ENCODE measurements at regions not wholly inside any gene's neighbourhood (a gene's known extent, or its start where the extent isn't known, plus 50 kb on each side); places are given as distances from the start of the nearest gene placed in this dataset.

DNA sequence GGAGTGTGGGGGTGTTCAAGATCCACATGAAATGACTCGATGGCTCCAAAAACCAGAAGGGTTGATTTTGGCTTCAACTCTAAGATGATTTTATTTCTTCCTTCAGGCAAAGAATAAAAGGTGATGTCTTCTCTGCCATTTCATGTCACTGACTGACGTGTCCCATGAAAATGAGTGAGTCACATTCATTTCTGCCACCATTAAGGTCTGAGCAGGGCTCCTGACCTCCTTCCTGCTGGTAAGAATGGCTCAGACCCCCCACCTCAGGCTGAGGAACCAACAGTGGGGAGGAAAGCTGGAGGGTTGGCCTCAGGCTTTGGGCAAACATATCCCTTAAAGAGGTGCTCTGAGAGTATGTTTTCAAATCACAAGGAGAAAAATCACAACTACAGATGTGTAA is 53.9 kb upstream of the ZNF354A start:
- Histone ChIP-seq H3K9me3 (ENCODE audit: control insufficient read depth in 1 of 2, insufficient read depth in 1 of 2, low read depth in 1 of 2, low read length in 2 of 2) (no peaks in the 10 kb centered on the region), H3K4me2 (ENCODE audit: low read length) (no peak overlapping the region), H3K27me3 (ENCODE audit: insufficient read depth, low read length) (no peaks in the 10 kb centered on the region), H3K9ac (ENCODE audit: low read length) (no peak overlapping the region), H3K9me2 (ENCODE audit: insufficient read depth) (no peaks in the 10 kb centered on the region), H3K36me3 (ENCODE audit: control insufficient read depth in 1 of 2, insufficient read depth in 2 of 2, low read length in 2 of 2) (no peaks in the 10 kb centered on the region), H2AFZ (ENCODE audit: low read depth, low read length, poor library complexity, severe bottlenecking) (no peak overlapping the region), H3K4me1 (ENCODE audit: control insufficient read depth in 1 of 2, insufficient read depth in 2 of 2, low read length in 2 of 2) (peaks cover 0 to 14% of the 10 kb centered on the region in 2 experiments; a peak in 1 of 4 replicates), H3K27ac (ENCODE audit: low read depth, low read length) (no peak overlapping the region), H3K4me3 (replicated peaks in 1 of 2; ENCODE audit: low read depth in 1 of 2, low read length in 2 of 2) (no peak overlapping the region), H3K79me2 (ENCODE audit: insufficient read depth, low read length) (no peaks in the 10 kb centered on the region), H4K20me1 (ENCODE audit: insufficient read depth) (no peaks in the 10 kb centered on the region)
- BruUV-seq (replicated peaks) = no TSS peak
- TF ChIP-seq EZH2phosphoT487 (IDR thresholded peaks at IDR 0.05; ENCODE audit: borderline replicate concordance) (no peak), SRF (IDR thresholded peaks at IDR 0.05; ENCODE audit: low read depth) (no peak), YY1 (IDR thresholded peaks at IDR 0.05; ENCODE audit: extremely low read depth, insufficient replicate concordance, low read depth, low read length) (no peak), POLR2A (IDR thresholded peaks at IDR 0.05; ENCODE audit: borderline replicate concordance, extremely low read depth, insufficient read depth, insufficient read length) (no peak)
- TF ChIP-seq, protein P1, sequence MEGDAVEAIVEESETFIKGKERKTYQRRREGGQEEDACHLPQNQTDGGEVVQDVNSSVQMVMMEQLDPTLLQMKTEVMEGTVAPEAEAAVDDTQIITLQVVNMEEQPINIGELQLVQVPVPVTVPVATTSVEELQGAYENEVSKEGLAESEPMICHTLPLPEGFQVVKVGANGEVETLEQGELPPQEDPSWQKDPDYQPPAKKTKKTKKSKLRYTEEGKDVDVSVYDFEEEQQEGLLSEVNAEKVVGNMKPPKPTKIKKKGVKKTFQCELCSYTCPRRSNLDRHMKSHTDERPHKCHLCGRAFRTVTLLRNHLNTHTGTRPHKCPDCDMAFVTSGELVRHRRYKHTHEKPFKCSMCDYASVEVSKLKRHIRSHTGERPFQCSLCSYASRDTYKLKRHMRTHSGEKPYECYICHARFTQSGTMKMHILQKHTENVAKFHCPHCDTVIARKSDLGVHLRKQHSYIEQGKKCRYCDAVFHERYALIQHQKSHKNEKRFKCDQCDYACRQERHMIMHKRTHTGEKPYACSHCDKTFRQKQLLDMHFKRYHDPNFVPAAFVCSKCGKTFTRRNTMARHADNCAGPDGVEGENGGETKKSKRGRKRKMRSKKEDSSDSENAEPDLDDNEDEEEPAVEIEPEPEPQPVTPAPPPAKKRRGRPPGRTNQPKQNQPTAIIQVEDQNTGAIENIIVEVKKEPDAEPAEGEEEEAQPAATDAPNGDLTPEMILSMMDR (IDR thresholded peaks at IDR 0.05 in 2 of 3, conservative IDR thresholded peaks at IDR 0.05 in 1 of 3; ENCODE audit: borderline replicate concordance in 1 of 3, insufficient read depth in 1 of 3, low read depth in 2 of 3, low read length in 2 of 3) = no peak
- TF ChIP-seq, protein P2, sequence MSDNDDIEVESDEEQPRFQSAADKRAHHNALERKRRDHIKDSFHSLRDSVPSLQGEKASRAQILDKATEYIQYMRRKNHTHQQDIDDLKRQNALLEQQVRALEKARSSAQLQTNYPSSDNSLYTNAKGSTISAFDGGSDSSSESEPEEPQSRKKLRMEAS (IDR thresholded peaks at IDR 0.05) = no peak
- ChIA-PET CTCF (no interaction called here), RAD21 (ENCODE audit: low non-redundant PET in 1 of 2, low total read pairs in 2 of 2, uncharacterized antibody in 2 of 2, unreplicated experiment in 2 of 2) (no interaction called here), POLR2A (no interaction called here)
- no peak for DNase-seq (ENCODE audit: low read depth, low spot score)
- ATAC-seq = no peak
- intact Hi-C loops (cut with micrococcal nuclease) = no loop called here

DNA sequence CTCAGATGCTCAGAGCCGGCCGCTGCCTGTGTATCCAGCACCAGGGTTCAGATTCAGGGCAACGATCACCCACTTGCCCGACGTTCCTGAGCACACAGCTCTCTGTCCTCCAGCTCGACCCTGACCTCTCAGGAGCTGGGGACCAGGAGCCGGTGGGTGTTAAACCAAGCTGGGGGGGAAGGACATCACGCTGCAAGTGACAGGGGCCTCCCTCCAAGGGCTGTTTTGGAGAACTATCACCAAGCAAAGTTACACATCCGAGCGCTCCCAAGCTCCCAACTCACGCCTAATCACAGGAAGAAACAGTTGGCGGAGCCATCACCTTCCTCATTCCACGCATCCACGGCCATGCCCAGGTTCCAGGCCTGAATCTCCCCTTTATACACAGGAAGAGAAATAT is 51.5 kb upstream of the ZNF354A start:
- ChIA-PET RAD21 (ENCODE audit: low non-redundant PET in 1 of 2, low total read pairs in 2 of 2, uncharacterized antibody in 2 of 2, unreplicated experiment in 2 of 2) (no interaction called here), CTCF (no interaction called here), POLR2A (no interaction called here)
- H3K4me3 ChIP-seq (replicated peaks in 1 of 2; ENCODE audit: low read depth in 1 of 2, low read length in 2 of 2) = no peak overlapping the region
- no peak overlapping the region for H3K4me2 ChIP-seq (ENCODE audit: low read length)
- no peak for ATAC-seq
- no peaks in the 10 kb centered on the region for H3K27me3 ChIP-seq (ENCODE audit: insufficient read depth, low read length)
- H3K36me3 ChIP-seq (ENCODE audit: control insufficient read depth in 1 of 2, insufficient read depth in 2 of 2, low read length in 2 of 2) = no peaks in the 10 kb centered on the region
- H3K9ac ChIP-seq (ENCODE audit: low read length) = no peak overlapping the region
- H3K79me2 ChIP-seq (ENCODE audit: insufficient read depth, low read length) = no peaks in the 10 kb centered on the region
- no peaks in the 10 kb centered on the region for H4K20me1 ChIP-seq (ENCODE audit: insufficient read depth)
- DNase-seq (ENCODE audit: low read depth, low spot score) = no peak
- no peak overlapping the region for H3K27ac ChIP-seq (ENCODE audit: low read depth, low read length)
- peaks cover 0 to 2% of the 10 kb centered on the region in 2 experiments; a peak in 1 of 4 replicates for H3K4me1 ChIP-seq (ENCODE audit: control insufficient read depth in 1 of 2, insufficient read depth in 2 of 2, low read length in 2 of 2)
- BruUV-seq (replicated peaks) = no TSS peak
- TF ChIP-seq FOSL1 (IDR thresholded peaks at IDR 0.05; ENCODE audit: low read depth) (no peak), EZH2phosphoT487 (IDR thresholded peaks at IDR 0.05; ENCODE audit: borderline replicate concordance) (no peak)
- no peaks in the 10 kb centered on the region for H3K9me2 ChIP-seq (ENCODE audit: insufficient read depth)
- no peaks in the 10 kb centered on the region for H3K9me3 ChIP-seq (ENCODE audit: control insufficient read depth in 1 of 2, insufficient read depth in 1 of 2, low read depth in 1 of 2, low read length in 2 of 2)
- intact Hi-C loops (cut with micrococcal nuclease) = no loop called here
- no peak overlapping the region for H2AFZ ChIP-seq (ENCODE audit: low read depth, low read length, poor library complexity, severe bottlenecking)

Measured in HCT116 (cell line).